SK-N-SH (cell line): ENCODE measurements at regions not wholly inside any gene's neighbourhood (a gene's known extent, or its start where the extent isn't known, plus 50 kb on each side); places are given as distances from the start of the nearest gene placed in this dataset.

Experiments
- CTCF ChIA-PET: fragments of 300-600, 350-600 bp; formaldehyde crosslinking; extraction: SDS; loops from one replicate; lab custom pipeline; 2021; lab: Yijun Ruan, JAX
- POLR2A ChIA-PET: fragments of 350-600 bp; sonication (Branson Sonifier 250); formaldehyde crosslinking; extraction: SDS; loops from one replicate; lab custom pipeline; 2020; ENCODE audit warnings: antibody characterized with exemption, inconsistent platforms; lab: Yijun Ruan, JAX
- DNase-seq: peaks from one replicate; pipeline ENCODE4 v3.0.0; 2012
- H2AFZ ChIP-seq: fragments of 200-600 bp; sonication (generic); 2 replicates; pipeline ENCODE4 v1.8.1; 2016; ENCODE audit warnings: antibody characterized with exemption, mild to moderate bottlenecking, low read depth
- H3F3A ChIP-seq: fragments of 200-600 bp; sonication (generic); replicated peaks from 2 replicates; pipeline ENCODE3; 2016; ENCODE audit warnings: antibody characterized with exemption, mild to moderate bottlenecking; ENCODE audit not compliant: insufficient read depth
- H3K27ac ChIP-seq, 2 experiments: fragments of 200-500 bp in 1 of 2; fragments of 200-600 bp in 1 of 2; sonication (Bioruptor generic) in 1 of 2; sonication (generic), shearing (Covaris generic) in 1 of 2; 2 replicates each; pipeline versions ENCODE4 v1.5.1 to v1.6.1; 2014 to 2016; ENCODE audit warnings: low read depth in 2 of 2, inconsistent platforms in 1 of 2, low read length in 1 of 2, mild to moderate bottlenecking in 1 of 2, mixed read lengths in 1 of 2
- H3K27me3 ChIP-seq: fragments of 200-600 bp; sonication (generic), shearing (Covaris generic); 2 replicates; pipeline ENCODE4 v1.6.1; 2016; ENCODE audit warnings: mixed run types; ENCODE audit not compliant: insufficient read depth
- H3K36me3 ChIP-seq, 2 experiments: fragments of 200-500 bp in 1 of 2; fragments of 200-600 bp in 1 of 2; sonication (Bioruptor generic) in 1 of 2; sonication (generic) in 1 of 2; replicated peaks in 1 of 2; 2 replicates each; pipeline versions ENCODE3 to v1.5.1; 2014 to 2016; ENCODE audit warnings: low read length in 1 of 2, mild to moderate bottlenecking in 1 of 2; ENCODE audit not compliant: insufficient read depth in 2 of 2, control insufficient read depth in 1 of 2
- H3K4me1 ChIP-seq, 2 experiments: fragments of 200-500 bp in 1 of 2; fragments of 200-600 bp in 1 of 2; sonication (Bioruptor generic) in 1 of 2; sonication (generic), shearing (Covaris generic) in 1 of 2; 2 replicates each; pipeline versions ENCODE4 v1.5.1 to v1.6.1; 2014 to 2016; ENCODE audit warnings: low read depth in 1 of 2, low read length in 1 of 2, mixed run types in 1 of 2; ENCODE audit not compliant: insufficient read depth in 2 of 2, control insufficient read depth in 1 of 2
- H3K4me2 ChIP-seq: fragments of 200-600 bp; sonication (generic), shearing (Covaris generic); 2 replicates; pipeline ENCODE4 v1.6.1; 2017; ENCODE audit warnings: mixed run types
- H3K4me3 ChIP-seq, 2 experiments: fragments of 200-500 bp in 1 of 2; fragments of 200-600 bp in 1 of 2; sonication (Bioruptor generic) in 1 of 2; sonication (generic), shearing (Covaris generic) in 1 of 2; 2 replicates each; pipeline versions ENCODE4 v1.5.1 to v1.8.1; 2014 to 2016; ENCODE audit warnings: low read depth in 2 of 2, inconsistent platforms in 1 of 2, low read length in 1 of 2, mild to moderate bottlenecking in 1 of 2, mixed read lengths in 1 of 2, moderate library complexity in 1 of 2
- H3K79me2 ChIP-seq: fragments of 200-600 bp; sonication (generic); 2 replicates; pipeline ENCODE4 v1.8.1; 2017; ENCODE audit warnings: mild to moderate bottlenecking; ENCODE audit not compliant: insufficient read depth
- H3K9ac ChIP-seq: fragments of 200-600 bp; sonication (generic); 2 replicates; pipeline ENCODE4 v1.6.1; 2017; ENCODE audit warnings: mixed run types
- H3K9me2 ChIP-seq: fragments of 200-600 bp; sonication (generic); 2 replicates; pipeline ENCODE4 v1.6.1; 2017; ENCODE audit warnings: mixed run types
- H3K9me3 ChIP-seq: fragments of 200-600 bp; sonication (generic); 2 replicates; pipeline ENCODE4 v1.6.1; 2017; ENCODE audit warnings: mixed run types, mild to moderate bottlenecking, moderate library complexity
- H4K20me1 ChIP-seq: fragments of 200-600 bp; sonication (generic); 2 replicates; pipeline ENCODE4 v1.6.1; 2017; ENCODE audit warnings: mild to moderate bottlenecking, mixed run types; ENCODE audit not compliant: insufficient read depth
- CHD2 ChIP-seq: fragments of 150-350 bp; IDR thresholded peaks from 2 replicates; pipeline ENCODE4 v1.6.1; 2018; ENCODE audit warnings: low read length; ENCODE audit not compliant: partially characterized antibody
- EZH2phosphoT487 ChIP-seq: fragments of 200-600 bp; sonication (generic); IDR thresholded peaks from 2 replicates; pipeline ENCODE4 v1.6.1; 2017; ENCODE audit warnings: low read depth, mixed run types, mild to moderate bottlenecking, antibody characterized with exemption, moderate library complexity, borderline replicate concordance
- FOSL2 ChIP-seq: IDR thresholded peaks from 2 replicates; pipeline ENCODE4 v1.4.0; 2012; ENCODE audit warnings: low read depth, mild to moderate bottlenecking, moderate library complexity, borderline replicate concordance
- FOXJ3 ChIP-seq: sonication (generic); formaldehyde crosslinking; IDR thresholded peaks from 2 replicates; pipeline ENCODE4 v1.5.1; 2020; ENCODE audit warnings: mild to moderate bottlenecking, missing genetic modification reagents
- FOXM1 ChIP-seq: IDR thresholded peaks from 2 replicates; pipeline ENCODE4 v1.4.0; 2012; ENCODE audit warnings: low read depth, mild to moderate bottlenecking
- GABPA ChIP-seq: IDR thresholded peaks from 2 replicates; pipeline ENCODE4 v1.4.0; 2012; ENCODE audit warnings: low read depth, mild to moderate bottlenecking
- IRF3 ChIP-seq: fragments of 150-350 bp; IDR thresholded peaks from 2 replicates; pipeline ENCODE4 v1.6.1; 2016; ENCODE audit warnings: mild to moderate bottlenecking, low read depth, low read length
- MAX ChIP-seq: IDR thresholded peaks from 2 replicates; pipeline ENCODE4 v1.4.0; 2012; ENCODE audit warnings: low read depth
- MEF2A ChIP-seq: IDR thresholded peaks from 2 replicates; pipeline ENCODE4 v1.4.0; 2012; ENCODE audit warnings: low read depth, borderline replicate concordance
- MXI1 ChIP-seq: IDR thresholded peaks from 2 replicates; pipeline ENCODE4 v1.6.1; 2012; ENCODE audit warnings: mild to moderate bottlenecking, low read depth, low read length, improper control_type of control experiment
- SMC3 ChIP-seq: IDR thresholded peaks from 2 replicates; pipeline ENCODE4 v1.6.1; 2012; ENCODE audit warnings: low read depth, low read length, improper control_type of control experiment
- TEAD4 ChIP-seq: IDR thresholded peaks from 2 replicates; pipeline ENCODE4 v1.4.0; 2012; ENCODE audit warnings: mild to moderate bottlenecking, borderline replicate concordance; ENCODE audit not compliant: insufficient read depth
- USF1 ChIP-seq: IDR thresholded peaks from 2 replicates; pipeline ENCODE4 v1.4.0; 2012; ENCODE audit warnings: low read depth, borderline replicate concordance
- USF2 ChIP-seq: fragments of 150-350 bp; IDR thresholded peaks from 2 replicates; pipeline ENCODE4 v1.6.1; 2017; ENCODE audit warnings: antibody characterized with exemption, low read length, low read depth, borderline replicate concordance
- YY1 ChIP-seq: IDR thresholded peaks from 2 replicates; pipeline ENCODE4 v1.4.0; 2012; ENCODE audit warnings: low read depth, mild to moderate bottlenecking
- ZBTB33 ChIP-seq: IDR thresholded peaks from 2 replicates; pipeline ENCODE4 v1.4.0; 2012; ENCODE audit warnings: low read depth, borderline replicate concordance
- WGBS: methylation state at CpG from one replicate; pipeline ENCODE4 v1.1.6; 2017; ENCODE audit warnings: low lambda C conversion rate; 5-methylcytosine and 5-hydroxymethylcytosine counted together

GRCh38 chr7:47095946-47096345, 486.0 kb downstream of the TNS3 start:
- H3K27me3 ChIP-seq: no peaks in the 10 kb centered on the region
- no peaks in the 10 kb centered on the region for H3K36me3 ChIP-seq
- DNase-seq: no peak
- H3K9ac ChIP-seq: no peak overlapping the region
- no peak overlapping the region for H3K4me3 ChIP-seq
- ChIA-PET CTCF (interaction anchor here (1.2 kb wide), 1 partner anchor 1178 kb away, joined by 3 read pairs; no protein-coding TSS in a partner anchor), POLR2A (no interaction called here)
- H3K27ac ChIP-seq: no peak overlapping the region
- no peaks in the 10 kb centered on the region for H4K20me1 ChIP-seq
- no peak overlapping the region for H3K4me2 ChIP-seq
- H3K9me3 ChIP-seq: no peaks in the 10 kb centered on the region
- no peaks in the 10 kb centered on the region for H3K79me2 ChIP-seq
- WGBS: 13% methylated on average over 1 of the region's 1 CpG
- H3K4me1 ChIP-seq: no peaks in the 10 kb centered on the region; a peak in 2 of 4 replicates
- no peak for TF ChIP-seq FOXJ3
- TF ChIP-seq MAX: no peak
- no peak for TF ChIP-seq FOXM1
- TF ChIP-seq EZH2phosphoT487: no peak
- TF ChIP-seq MEF2A: no peak
- TF ChIP-seq FOSL2: no peak
- no peak for TF ChIP-seq USF1
- no peak for TF ChIP-seq MXI1
- no peaks in the 10 kb centered on the region for H3K9me2 ChIP-seq
- H3F3A ChIP-seq: no peaks in the 10 kb centered on the region
- H2AFZ ChIP-seq: peak overlapping the region; percentile 64; the same call in 1 of the 2 replicates

GRCh38 chr7:47094462-47094861, 487.4 kb downstream of the TNS3 start:
- no peaks in the 10 kb centered on the region for H3K79me2 ChIP-seq
- H3K4me2 ChIP-seq: no peak overlapping the region
- no peaks in the 10 kb centered on the region for H3K9me2 ChIP-seq
- no peaks in the 10 kb centered on the region for H3K27me3 ChIP-seq
- no peak overlapping the region for H3K4me3 ChIP-seq
- POLR2A ChIA-PET: no interaction called here
- H3K9ac ChIP-seq: no peak overlapping the region
- H2AFZ ChIP-seq: no peak overlapping the region
- 77% methylated on average over 7 of the region's 7 CpGs for WGBS
- no peaks in the 10 kb centered on the region; a peak in 2 of 4 replicates for H3K4me1 ChIP-seq
- H3K9me3 ChIP-seq: no peaks in the 10 kb centered on the region
- no peak overlapping the region for H3K27ac ChIP-seq
- TF ChIP-seq SMC3 (no peak), IRF3 (no peak), TEAD4 (no peak), USF1 (no peak), CHD2 (no peak), EZH2phosphoT487 (no peak), MXI1 (no peak), ZBTB33 (no peak), YY1 (no peak), GABPA (no peak), FOXM1 (no peak), USF2 (no peak)
- TF ChIP-seq, all 33 proteins: peak for 0
- no peaks in the 10 kb centered on the region for H3K36me3 ChIP-seq
- H4K20me1 ChIP-seq: no peaks in the 10 kb centered on the region
- no peak for DNase-seq
- no peaks in the 10 kb centered on the region for H3F3A ChIP-seq
- CTCF ChIA-PET: interaction anchor here (20.7 kb wide), 1 partner anchor 1174 kb away, joined by 291 read pairs; the partner anchor contains the start of gene IGFBP3
